Osteocyte (in vitro differentiated cells): ENCODE measurements at regions not wholly inside any gene's neighbourhood (a gene's known extent, or its start where the extent isn't known, plus 50 kb on each side); places are given as distances from the start of the nearest gene placed in this dataset.

ENCODE experiments used
- DNase-seq: peaks from one replicate; pipeline ENCODE4 v3.0.0; 2021; ENCODE audit warnings: mixed read lengths; ENCODE audit not compliant: unreplicated experiment; ENCODE audit errors: extremely low spot score
- H3K27ac Mint-ChIP-seq: one replicate; pipeline ENCODE4 v1.8.0; 2021; ENCODE audit warnings: mild to moderate bottlenecking, mixed read lengths; ENCODE audit not compliant: unreplicated experiment
- H3K27me3 Mint-ChIP-seq: one replicate; pipeline ENCODE4 v1.8.0; 2021; ENCODE audit warnings: mixed read lengths; ENCODE audit not compliant: unreplicated experiment
- H3K36me3 Mint-ChIP-seq: one replicate; pipeline ENCODE4 v1.8.0; 2021; ENCODE audit warnings: mixed read lengths; ENCODE audit not compliant: unreplicated experiment
- H3K4me1 Mint-ChIP-seq: one replicate; pipeline ENCODE4 v1.8.0; 2021; ENCODE audit warnings: mixed read lengths; ENCODE audit not compliant: unreplicated experiment
- H3K4me3 Mint-ChIP-seq: one replicate; pipeline ENCODE4 v1.8.0; 2021; ENCODE audit warnings: mild to moderate bottlenecking, moderate library complexity, mixed read lengths; ENCODE audit not compliant: unreplicated experiment
- H3K9me3 Mint-ChIP-seq: one replicate; pipeline ENCODE4 v1.8.0; 2021; ENCODE audit warnings: mixed read lengths; ENCODE audit not compliant: unreplicated experiment
- CTCF ChIP-seq: fragments of 200-600 bp; sonication (generic); IDR thresholded peaks from 2 replicates; pipeline ENCODE4 v1.5.0; 2021; ENCODE audit warnings: antibody characterized with exemption, mild to moderate bottlenecking, moderate library complexity

DNA sequence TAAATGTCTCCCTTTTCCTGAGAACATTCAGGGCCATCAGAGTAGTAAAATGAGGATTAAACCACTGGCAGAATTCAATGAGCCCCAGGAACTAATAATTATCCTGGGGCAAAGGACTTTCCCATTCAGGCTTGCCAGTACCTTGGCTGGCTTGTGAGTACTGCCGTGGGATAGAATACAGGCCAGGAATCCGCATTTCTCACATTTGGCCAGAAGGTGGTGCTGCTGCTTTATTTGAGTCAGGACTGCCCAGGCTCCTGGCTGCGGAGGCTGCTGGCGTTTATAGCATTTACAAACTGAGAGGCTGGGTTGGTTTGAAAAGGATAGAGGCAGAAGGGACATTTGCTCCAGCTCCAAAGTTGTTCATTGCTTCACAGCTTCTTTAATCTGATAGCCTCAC lies 91.4 kb downstream of the RTL9 start:
- H3K27ac Mint-ChIP-seq: no peak overlapping the region
- H3K4me1 Mint-ChIP-seq: no peaks in the 10 kb centered on the region
- H3K36me3 Mint-ChIP-seq: no peaks in the 10 kb centered on the region
- no peaks in the 10 kb centered on the region for H3K9me3 Mint-ChIP-seq
- no peak overlapping the region for H3K4me3 Mint-ChIP-seq
- peaks cover 26% of the 10 kb centered on the region for H3K27me3 Mint-ChIP-seq
- peak; percentile 92 for TF ChIP-seq CTCF
- peak; percentile 92 for DNase-seq

DNA sequence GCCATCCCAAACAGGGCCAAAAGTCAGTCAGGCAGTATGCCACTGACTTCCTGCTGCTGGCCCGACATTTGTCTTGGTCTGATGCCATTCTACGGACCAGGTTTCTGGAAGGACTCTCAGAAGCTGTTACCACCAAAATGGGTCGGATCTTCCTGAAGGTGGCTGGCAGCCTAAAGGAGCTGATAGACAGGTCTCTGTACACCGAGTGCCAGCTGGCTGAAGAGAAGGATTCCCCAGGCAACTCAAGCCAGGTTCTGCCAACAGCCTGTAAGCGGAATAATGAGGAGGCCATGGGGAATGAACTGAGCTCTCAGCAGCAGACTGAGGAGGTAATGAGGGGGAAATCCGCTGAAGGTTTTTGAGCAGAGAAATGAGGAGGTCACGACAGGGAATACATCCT lies 95.7 kb downstream of the RTL9 start:
- no peak for DNase-seq
- Mint-ChIP-seq H3K36me3 (no peaks in the 10 kb centered on the region), H3K27ac (no peak overlapping the region), H3K27me3 (peaks cover 19% of the 10 kb centered on the region), H3K9me3 (no peaks in the 10 kb centered on the region), H3K4me1 (no peaks in the 10 kb centered on the region), H3K4me3 (no peak overlapping the region)
- TF ChIP-seq CTCF: no peak

DNA sequence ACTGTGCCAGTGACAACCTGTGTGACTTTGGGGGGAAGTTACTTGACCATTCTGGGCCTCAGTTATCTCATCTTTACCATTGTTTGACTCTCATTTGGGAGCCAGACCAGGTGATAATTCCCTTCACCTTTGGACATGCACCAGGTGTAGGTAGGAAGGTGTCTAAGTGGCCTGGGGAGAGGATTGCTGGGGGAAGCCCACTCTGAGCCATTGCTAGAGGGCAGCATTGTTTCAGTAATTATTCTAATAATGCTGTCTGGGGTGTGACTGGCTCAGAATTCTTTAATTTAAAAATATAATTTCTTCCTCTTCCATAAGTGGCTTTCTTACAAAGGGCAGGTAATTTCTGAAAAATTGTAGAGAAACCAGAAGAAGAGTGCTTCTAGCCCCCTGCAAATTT lies 104.3 kb downstream of the RTL9 start:
- Mint-ChIP-seq H3K36me3 (no peaks in the 10 kb centered on the region), H3K4me1 (no peaks in the 10 kb centered on the region), H3K4me3 (no peak overlapping the region), H3K9me3 (no peaks in the 10 kb centered on the region), H3K27me3 (peaks cover 16% of the 10 kb centered on the region), H3K27ac (no peak overlapping the region)
- TF ChIP-seq CTCF: peak; percentile 35
- DNase-seq: no peak

- no peak overlapping the region for H3K4me3 Mint-ChIP-seq
- no peak overlapping the region for H3K27ac Mint-ChIP-seq
- H3K36me3 Mint-ChIP-seq: no peaks in the 10 kb centered on the region
- no peak for TF ChIP-seq CTCF
- no peak for DNase-seq
- H3K4me1 Mint-ChIP-seq: no peaks in the 10 kb centered on the region
- H3K9me3 Mint-ChIP-seq: no peaks in the 10 kb centered on the region
- H3K27me3 Mint-ChIP-seq: peaks cover 4% of the 10 kb centered on the region
Measured at GRCh38 chrX:110466790-110467189, 108.1 kb downstream of the RTL9 start.

- no peaks in the 10 kb centered on the region for H3K36me3 Mint-ChIP-seq
Measured at GRCh38 chrX:110472265-110472664, 113.6 kb downstream of the RTL9 start.

More at GRCh38 chrX:110472265-110472664, 113.6 kb downstream of the RTL9 start:
- no peak overlapping the region for H3K4me3 Mint-ChIP-seq
- DNase-seq: no peak
- no peaks in the 10 kb centered on the region for H3K4me1 Mint-ChIP-seq
- no peak for TF ChIP-seq CTCF
- H3K27me3 Mint-ChIP-seq: peaks cover 2% of the 10 kb centered on the region
- H3K27ac Mint-ChIP-seq: no peak overlapping the region
- no peaks in the 10 kb centered on the region for H3K9me3 Mint-ChIP-seq
